Mesothelial cell of epicardium (in vitro differentiated cells): ENCODE measurements at regions not wholly inside any gene's neighbourhood (a gene's known extent, or its start where the extent isn't known, plus 50 kb on each side); places are given as distances from the start of the nearest gene placed in this dataset.

Source experiments
- DNase-seq, 2 experiments: peaks; one replicate each; pipeline ENCODE4 v3.0.0; 2021; ENCODE audit warnings: low spot score in 2 of 2; ENCODE audit not compliant: unreplicated experiment in 2 of 2
- H3K27ac Mint-ChIP-seq: 2 replicates; pipeline ENCODE4 v1.8.0; 2021; ENCODE audit warnings: mixed read lengths
- H3K27me3 Mint-ChIP-seq: 2 replicates; pipeline ENCODE4 v1.8.0; 2021; ENCODE audit warnings: low read depth, mixed read lengths
- H3K36me3 Mint-ChIP-seq: 2 replicates; pipeline ENCODE4 v1.8.0; 2021; ENCODE audit warnings: mixed read lengths
- H3K4me1 Mint-ChIP-seq: 2 replicates; pipeline ENCODE4 v1.8.0; 2021; ENCODE audit warnings: mixed read lengths
- H3K4me3 Mint-ChIP-seq: 2 replicates; pipeline ENCODE4 v1.8.0; 2021; ENCODE audit warnings: mild to moderate bottlenecking, moderate library complexity, mixed read lengths
- H3K9me3 Mint-ChIP-seq: 2 replicates; pipeline ENCODE4 v1.8.0; 2021; ENCODE audit warnings: mixed read lengths
- CTCF ChIP-seq: fragments of 200-600 bp; sonication (generic); IDR thresholded peaks from one replicate; pipeline ENCODE4 v1.5.0; 2021; ENCODE audit warnings: antibody characterized with exemption; ENCODE audit not compliant: unreplicated experiment

- peaks cover 9% of the 10 kb centered on the region for H3K9me3 Mint-ChIP-seq
These were observed 202.6 kb upstream of the GYPA start for GRCh38 chr4:144342949-144343760.

GRCh38 chr4:144347121-144347520 lies 206.6 kb upstream of the GYPA start:
- Mint-ChIP-seq H3K27ac (no peak overlapping the region), H3K4me1 (peaks cover 32% of the 10 kb centered on the region), H3K36me3 (no peaks in the 10 kb centered on the region), H3K27me3 (no peaks in the 10 kb centered on the region), H3K9me3 (no peaks in the 10 kb centered on the region), H3K4me3 (no peak overlapping the region)
- no peak for DNase-seq
- no peak for TF ChIP-seq CTCF

More at GRCh38 chr4:144342949-144343760, 202.6 kb upstream of the GYPA start:
- peaks cover 40% of the 10 kb centered on the region for H3K4me1 Mint-ChIP-seq
- no peak for DNase-seq
- no peak for TF ChIP-seq CTCF
- H3K4me3 Mint-ChIP-seq: no peak overlapping the region
- H3K27ac Mint-ChIP-seq: peak overlapping the region; percentile 52
- H3K27me3 Mint-ChIP-seq: no peaks in the 10 kb centered on the region
- H3K36me3 Mint-ChIP-seq: peaks cover 4% of the 10 kb centered on the region

GRCh38 chr4:144350706-144351105 lies 210.2 kb upstream of the GYPA start:
- no peak for DNase-seq
- Mint-ChIP-seq H3K27ac (no peak overlapping the region), H3K27me3 (peaks cover 17% of the 10 kb centered on the region), H3K9me3 (no peaks in the 10 kb centered on the region), H3K4me3 (no peak overlapping the region), H3K4me1 (peaks cover 35% of the 10 kb centered on the region), H3K36me3 (no peaks in the 10 kb centered on the region)
- no peak for TF ChIP-seq CTCF

GRCh38 chr4:144351306-144351705 lies 210.8 kb upstream of the GYPA start:
- Mint-ChIP-seq H3K27me3 (peaks cover 17% of the 10 kb centered on the region), H3K36me3 (no peaks in the 10 kb centered on the region), H3K4me3 (no peak overlapping the region), H3K4me1 (peaks cover 41% of the 10 kb centered on the region), H3K9me3 (no peaks in the 10 kb centered on the region), H3K27ac (no peak overlapping the region)
- no peak for DNase-seq
- TF ChIP-seq CTCF: no peak

- Mint-ChIP-seq H3K27me3 (peaks cover 21% of the 10 kb centered on the region), H3K27ac (no peak overlapping the region), H3K9me3 (no peaks in the 10 kb centered on the region), H3K4me1 (peaks cover 59% of the 10 kb centered on the region), H3K36me3 (no peaks in the 10 kb centered on the region), H3K4me3 (no peak overlapping the region)
- no peak for DNase-seq
- no peak for TF ChIP-seq CTCF
These were observed 212.8 kb upstream of the GYPA start for GRCh38 chr4:144353292-144353691.
